ENCODE measurements at regions not wholly inside any gene's neighbourhood (a gene's known extent, or its start where the extent isn't known, plus 50 kb on each side); places are given as distances from the start of the nearest gene placed in this dataset.

- TF ChIP-seq BCLAF1 (IDR thresholded peaks at IDR 0.05; ENCODE audit: borderline replicate concordance in 1 of 2, control insufficient read depth in 1 of 2, low read depth in 2 of 2, low read length in 1 of 2): no peak
- TF ChIP-seq NFIX (CRISPR knock-in tag; IDR thresholded peaks at IDR 0.05; ENCODE audit: low read depth): no peak
- no peak for TF ChIP-seq ATF3 (IDR thresholded peaks at IDR 0.05)
- no peak for TF ChIP-seq ATF3 (CRISPR knock-in tag; conservative IDR thresholded peaks at IDR 0.05)
- no peak for TF ChIP-seq ZNF644 (tag; IDR thresholded peaks at IDR 0.05; ENCODE audit: low read depth)
- TF ChIP-seq ZNF696 (CRISPR knock-in tag; conservative IDR thresholded peaks at IDR 0.05): no peak
- no peak for TF ChIP-seq TEAD1 (CRISPR knock-in tag; IDR thresholded peaks at IDR 0.05)
- no peak for TF ChIP-seq ZBTB1 (CRISPR knock-in tag; IDR thresholded peaks at IDR 0.05; ENCODE audit: borderline replicate concordance, low read depth)
- no peak for TF ChIP-seq FOSL1 (tag; conservative IDR thresholded peaks at IDR 0.05)
- no peak for TF ChIP-seq HMG20B (CRISPR knock-in tag; IDR thresholded peaks at IDR 0.05)
- TF ChIP-seq HNRNPL (IDR thresholded peaks at IDR 0.05; ENCODE audit: low read depth, low read length): no peak
- TF ChIP-seq NR0B1 (IDR thresholded peaks at IDR 0.05; ENCODE audit: partially characterized antibody): no peak
- TF ChIP-seq THAP12 (CRISPR knock-in tag; IDR thresholded peaks at IDR 0.05): no peak
Observed at GRCh38 chr12:20181416-20182180, 186.7 kb upstream of the PDE3A start (continued).

Data from K562 (cell line).